GM18909 (cell line): ENCODE measurements at regions not wholly inside any gene's neighbourhood (a gene's known extent, or its start where the extent isn't known, plus 50 kb on each side); places are given as distances from the start of the nearest gene placed in this dataset.

Experiments
- ATAC-seq: cut with Tn5 transposase; IDR thresholded peaks from one replicate; pipeline ENCODE4 v1.9.1; 2021; ENCODE audit warnings: mild to moderate bottlenecking; ENCODE audit not compliant: unreplicated experiment, poor library complexity

- no peak for ATAC-seq
Measured at GRCh38 chr13:103325672-103326071, 259.5 kb upstream of the SLC10A2 start.

GRCh38 chr13:103324641-103325040 is 258.4 kb upstream of the SLC10A2 start:
- ATAC-seq, result no peak

GRCh38 chr13:103315711-103316110 is 249.5 kb upstream of the SLC10A2 start:
- ATAC-seq, result no peak

- no peak for ATAC-seq
Measured at GRCh38 chr13:103312467-103312866, 246.2 kb upstream of the SLC10A2 start.

GRCh38 chr13:103308667-103309066 is 242.4 kb upstream of the SLC10A2 start:
- no peak for ATAC-seq

- no peak for ATAC-seq
Measured at GRCh38 chr13:103306163-103306562, 239.9 kb upstream of the SLC10A2 start.

- ATAC-seq, result no peak
Measured at GRCh38 chr13:103303078-103303651, 236.9 kb upstream of the SLC10A2 start.

GRCh38 chr13:103302676-103303075 is 236.5 kb upstream of the SLC10A2 start:
- no peak for ATAC-seq

- no peak for ATAC-seq
Measured at GRCh38 chr13:103299079-103299478, 232.9 kb upstream of the SLC10A2 start.

- no peak for ATAC-seq
Measured at GRCh38 chr13:103297083-103297482, 230.9 kb upstream of the SLC10A2 start.

GRCh38 chr13:103291798-103292572 is 225.8 kb upstream of the SLC10A2 start:
- ATAC-seq, result peak; percentile 74

GRCh38 chr13:103291226-103291625 is 225.0 kb upstream of the SLC10A2 start:
- no peak for ATAC-seq

GRCh38 chr13:103289681-103290080 is 223.5 kb upstream of the SLC10A2 start:
- no peak for ATAC-seq

- no peak for ATAC-seq
Measured at GRCh38 chr13:103288114-103288513, 221.9 kb upstream of the SLC10A2 start.

- peak; percentile 36 for ATAC-seq
Measured at GRCh38 chr13:103287659-103288058, 221.4 kb upstream of the SLC10A2 start.

GRCh38 chr13:103284466-103284865 is 218.2 kb upstream of the SLC10A2 start:
- ATAC-seq, result no peak

- no peak for ATAC-seq
Measured at GRCh38 chr13:103283451-103283820, 217.2 kb upstream of the SLC10A2 start.

GRCh38 chr13:103282571-103283450 is 216.6 kb upstream of the SLC10A2 start:
- ATAC-seq, result peak; percentile 58

GRCh38 chr13:103277959-103278694 is 211.9 kb upstream of the SLC10A2 start:
- ATAC-seq, result no peak

- peak; percentile 93 for ATAC-seq
Measured at GRCh38 chr13:103276775-103277498, 210.7 kb upstream of the SLC10A2 start.
